CD4-positive, alpha-beta T cell treated with Interleukin-4 for 4 hours (primary cell): ENCODE measurements at regions not wholly inside any gene's neighbourhood (a gene's known extent, or its start where the extent isn't known, plus 50 kb on each side); places are given as distances from the start of the nearest gene placed in this dataset.

Experiments
- DNase-seq: peaks from one replicate; pipeline ENCODE4 v3.0.0-alpha.2; 2020

GRCh38 chr6:53744321-53744720, 50.5 kb upstream of the LRRC1 start:
- DNase-seq = no peak

- no peak for DNase-seq
Observed at GRCh38 chr6:53741034-53741823, 53.6 kb upstream of the LRRC1 start.

GRCh38 chr6:53737746-53738145, 57.1 kb upstream of the LRRC1 start:
- no peak for DNase-seq

DNA sequence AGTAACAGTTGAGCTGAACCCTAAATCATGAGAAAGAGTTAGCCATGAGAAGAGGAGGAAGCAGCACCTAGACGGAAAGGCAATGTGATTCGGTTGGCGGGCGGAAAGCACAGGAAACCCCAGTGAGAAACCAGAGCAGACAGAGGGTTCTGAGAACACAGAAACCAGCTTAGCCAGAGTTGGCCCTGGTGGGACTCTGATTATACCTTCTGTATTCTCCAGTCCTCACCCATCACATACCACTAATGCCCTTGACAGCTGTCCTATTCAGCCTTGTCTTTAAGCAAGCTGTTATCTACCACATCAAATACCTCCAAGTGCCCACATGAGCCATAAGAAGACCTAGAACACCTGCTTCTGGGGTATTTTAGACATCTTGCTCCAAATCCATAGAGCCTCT, 58.9 kb upstream of the LRRC1 start:
- no peak for DNase-seq

DNA sequence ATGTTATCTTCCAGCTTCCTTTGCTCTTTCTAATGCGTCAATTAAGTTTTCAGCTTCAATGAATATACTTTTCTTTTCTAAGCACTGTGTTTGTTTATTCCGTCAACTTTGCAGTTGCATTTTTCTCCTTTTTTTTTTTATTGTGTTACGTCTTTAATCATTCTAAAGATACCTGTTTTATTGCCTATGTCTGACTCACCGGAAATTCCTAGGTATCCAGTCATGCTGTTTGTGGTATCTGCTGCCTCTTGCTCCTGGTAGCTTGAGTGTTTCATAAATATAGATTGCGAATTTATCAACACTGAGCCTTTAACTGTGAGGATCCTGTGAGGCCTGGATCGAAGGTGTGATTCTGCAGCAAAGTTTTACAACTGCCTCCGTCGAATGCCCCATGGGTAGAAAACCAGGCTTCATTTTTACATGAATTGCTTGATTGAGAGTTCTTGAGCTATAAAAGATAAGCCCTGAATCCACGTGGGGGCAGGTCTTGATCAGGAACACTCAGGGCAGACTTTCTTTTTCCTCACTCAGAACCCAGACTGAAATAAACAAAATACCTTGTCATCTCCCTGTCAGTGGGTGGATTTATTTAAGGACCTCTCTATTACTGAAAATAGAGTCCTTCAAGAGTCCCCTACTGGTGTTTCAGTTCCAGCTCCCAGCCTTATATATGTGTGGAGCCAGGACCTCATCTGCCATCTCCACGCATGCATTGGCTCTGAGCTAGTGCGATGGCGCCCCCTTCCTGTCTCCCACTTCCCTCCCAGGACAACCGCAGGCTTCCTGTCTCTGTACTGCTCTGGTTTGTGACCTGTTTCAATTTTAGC, 60.1 kb upstream of the LRRC1 start:
- no peak for DNase-seq

GRCh38 chr6:53731866-53732636, 62.8 kb upstream of the LRRC1 start:
- no peak for DNase-seq

GRCh38 chr6:53730767-53731166, 64.0 kb upstream of the LRRC1 start:
- no peak for DNase-seq

- DNase-seq = peak; percentile 53
Observed at GRCh38 chr6:53728570-53729194, 63.1 kb upstream of the KLHL31 start.

DNA sequence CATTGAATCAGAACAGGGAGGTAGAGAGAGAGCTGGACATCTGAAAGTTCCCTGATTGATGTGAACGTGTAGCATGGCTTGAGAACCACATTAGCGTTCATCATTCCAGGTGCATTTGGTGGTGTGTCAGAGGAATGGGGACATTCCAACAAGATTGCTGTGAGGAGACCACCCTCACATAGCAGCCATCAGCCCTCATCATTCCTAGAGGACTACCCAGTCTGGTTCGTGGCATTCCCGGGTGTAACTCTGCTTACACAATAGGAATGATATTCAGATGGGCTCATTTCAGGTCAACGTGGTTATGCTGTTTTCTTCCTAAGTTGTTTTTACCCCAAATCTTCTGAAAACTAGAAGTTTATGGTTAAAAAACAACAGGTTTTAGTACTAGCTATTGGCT, 62.2 kb upstream of the KLHL31 start:
- no peak for DNase-seq

GRCh38 chr6:53725791-53726575, 60.4 kb upstream of the KLHL31 start:
- DNase-seq = peak; percentile 71

GRCh38 chr6:53724501-53724900, 58.9 kb upstream of the KLHL31 start:
- DNase-seq = no peak

- no peak for DNase-seq
Observed at GRCh38 chr6:53723331-53723730, 57.8 kb upstream of the KLHL31 start.

DNA sequence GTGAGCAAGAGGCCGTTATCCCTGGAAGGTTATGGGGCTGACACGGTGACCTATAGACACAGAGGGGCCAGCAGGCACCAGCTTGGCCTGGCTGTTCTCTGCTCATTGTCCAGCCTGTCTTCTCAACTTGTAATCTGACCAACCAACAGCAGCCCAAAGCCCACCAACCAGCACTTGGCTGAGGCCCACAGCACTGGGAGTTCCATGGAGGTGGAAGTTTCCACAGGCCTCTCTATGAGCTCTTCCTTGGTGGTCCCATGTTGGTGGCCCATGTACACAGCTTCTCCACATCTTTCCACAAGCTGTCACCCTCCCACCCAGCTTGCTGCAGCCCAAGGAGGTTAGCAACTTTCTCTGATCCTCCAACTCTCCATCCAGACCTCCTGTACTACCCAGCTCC, 56.2 kb upstream of the KLHL31 start:
- no peak for DNase-seq

- DNase-seq = peak; percentile 62
Observed at GRCh38 chr6:53718597-53719460, 53.3 kb upstream of the KLHL31 start.

- DNase-seq = no peak
Observed at GRCh38 chr6:53717566-53717965, 52.0 kb upstream of the KLHL31 start.

DNA sequence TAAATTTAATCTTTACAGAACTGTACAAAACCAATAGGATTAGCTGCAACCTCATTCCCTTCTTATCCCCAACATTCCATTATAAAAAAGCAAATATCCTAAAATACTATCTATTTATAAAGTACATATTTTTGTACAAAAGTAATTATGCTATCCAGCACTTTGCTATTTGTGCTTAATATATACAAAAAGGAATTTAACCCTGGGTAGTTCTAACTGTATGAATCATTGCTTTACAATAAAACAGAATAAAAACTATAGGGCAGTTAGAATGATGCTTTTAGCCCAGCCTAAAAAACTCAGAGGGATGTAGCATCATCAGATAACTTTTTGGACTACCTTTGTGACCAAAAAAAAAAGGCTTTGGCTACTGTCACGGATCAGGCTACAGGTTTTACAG, 49.9 kb upstream of the KLHL31 start:
- no peak for DNase-seq
